ENCODE measurements at regions not wholly inside any gene's neighbourhood (a gene's known extent, or its start where the extent isn't known, plus 50 kb on each side); places are given as distances from the start of the nearest gene placed in this dataset.

DNA sequence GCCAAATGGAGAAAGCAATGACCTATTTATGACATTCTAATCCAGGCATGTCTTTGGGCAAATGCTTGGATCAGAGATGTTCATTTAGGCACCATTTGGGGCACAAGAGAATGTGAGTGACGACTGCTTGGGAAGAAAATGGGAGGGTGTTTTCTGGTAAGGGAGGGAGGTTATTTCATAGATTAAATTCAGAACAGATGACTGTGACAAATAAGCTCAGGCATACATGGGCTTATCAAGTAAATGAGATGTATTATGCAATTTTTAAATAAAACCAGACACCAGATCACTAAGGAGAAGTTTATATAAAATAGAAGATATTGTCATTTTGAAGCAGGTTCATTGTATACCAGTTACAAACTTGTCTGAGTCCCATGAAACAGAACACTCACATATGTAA, 71.4 kb upstream of the UGT8 start:
- no peak for TF ChIP-seq CTCF (IDR thresholded peaks at IDR 0.05)
- no peak for TF ChIP-seq POLR2A (IDR thresholded peaks at IDR 0.05)

Data from testis (tissue), 2 donors.